Hepatocyte (in vitro differentiated cells): ENCODE measurements at regions not wholly inside any gene's neighbourhood (a gene's known extent, or its start where the extent isn't known, plus 50 kb on each side); places are given as distances from the start of the nearest gene placed in this dataset.
"Not testable (repeated sequence)": the region's sequence is repeated elsewhere in the genome, so short reads cannot be mapped to it uniquely, and the experiment has no call there.

Experiments used
- DNase-seq: peaks from one replicate; pipeline ENCODE4 v3.0.0-alpha.2; 2016; ENCODE audit warnings: low spot score
- H2AFZ ChIP-seq: fragments of 200-600 bp; sonication (generic); 2 replicates; pipeline ENCODE4 v1.6.0; 2016; ENCODE audit warnings: antibody characterized with exemption, mild to moderate bottlenecking
- H3K27ac ChIP-seq: fragments of 200-600 bp; sonication (generic); 2 replicates; pipeline ENCODE4 v1.5.1; 2016; ENCODE audit warnings: mild to moderate bottlenecking
- H3K27me3 ChIP-seq: fragments of 200-600 bp; sonication (generic); 2 replicates; pipeline ENCODE4 v1.6.1; 2016
- H3K36me3 ChIP-seq: fragments of 200-600 bp; sonication (generic); replicated peaks from 2 replicates; pipeline ENCODE4 v1.5.1; 2016; ENCODE audit warnings: low read depth; ENCODE audit not compliant: insufficient read depth
- H3K4me1 ChIP-seq: fragments of 200-600 bp; sonication (generic); 2 replicates; pipeline ENCODE4 v1.5.1; 2016; ENCODE audit warnings: mild to moderate bottlenecking, moderate library complexity; ENCODE audit not compliant: insufficient read depth
- H3K4me2 ChIP-seq: fragments of 200-600 bp; sonication (generic); 2 replicates; pipeline ENCODE4 v1.6.0; 2016
- H3K4me3 ChIP-seq: fragments of 200-600 bp; sonication (generic); 2 replicates; pipeline ENCODE4 v1.5.1; 2016; ENCODE audit warnings: mild to moderate bottlenecking
- H3K79me2 ChIP-seq: fragments of 200-600 bp; sonication (generic); 2 replicates; pipeline ENCODE4 v1.6.0; 2017; ENCODE audit warnings: mild to moderate bottlenecking
- H3K9me2 ChIP-seq: fragments of 200-600 bp; sonication (generic); replicated peaks from 2 replicates; pipeline ENCODE4 v1.6.0; 2017; ENCODE audit warnings: mild to moderate bottlenecking; ENCODE audit not compliant: insufficient read depth
- H3K9me3 ChIP-seq: fragments of 200-600 bp; sonication (generic); 2 replicates; pipeline ENCODE4 v1.5.1; 2016; ENCODE audit warnings: low read depth, mild to moderate bottlenecking
- H4K20me1 ChIP-seq: fragments of 200-600 bp; sonication (generic); 2 replicates; pipeline ENCODE4 v1.6.0; 2016; ENCODE audit warnings: mild to moderate bottlenecking; ENCODE audit not compliant: insufficient read depth, poor library complexity, severe bottlenecking
- CTCF ChIP-seq: fragments of 200-600 bp; sonication (generic); IDR thresholded peaks from 2 replicates; pipeline ENCODE4 v1.5.1; 2016; ENCODE audit warnings: antibody characterized with exemption, mild to moderate bottlenecking; ENCODE audit not compliant: poor library complexity
- EZH2 ChIP-seq: fragments of 200-600 bp; sonication (generic); IDR thresholded peaks from 2 replicates; pipeline ENCODE4 v1.6.1; 2016; ENCODE audit warnings: antibody characterized with exemption, mild to moderate bottlenecking, borderline replicate concordance
- EZH2phosphoT487 ChIP-seq: fragments of 200-600 bp; sonication (generic); IDR thresholded peaks from one replicate; pipeline ENCODE4 v1.6.1; 2018; ENCODE audit warnings: antibody characterized with exemption, mild to moderate bottlenecking, low read depth, moderate library complexity; ENCODE audit not compliant: unreplicated experiment, severe bottlenecking
- WGBS: methylation state at CpG from one replicate; pipeline ENCODE4 v1.1.6; 2016; ENCODE audit warnings: low lambda C conversion rate; ENCODE audit errors: missing lambda C conversion rate; 5-methylcytosine and 5-hydroxymethylcytosine counted together

GRCh38 chr5:124173386-124173785, 573.1 kb downstream of the ZNF608 start:
- H3K4me1 ChIP-seq = no peaks in the 10 kb centered on the region
- no peaks in the 10 kb centered on the region for H3K9me2 ChIP-seq
- no peak for DNase-seq
- H2AFZ ChIP-seq = no peak overlapping the region
- WGBS = 97% methylated on average over 1 of the region's 1 CpG
- no peaks in the 10 kb centered on the region for H3K9me3 ChIP-seq
- H3K4me2 ChIP-seq = no peak overlapping the region
- H3K27ac ChIP-seq = no peak overlapping the region
- H4K20me1 ChIP-seq = no peaks in the 10 kb centered on the region
- no peaks in the 10 kb centered on the region for H3K36me3 ChIP-seq
- H3K4me3 ChIP-seq = no peak overlapping the region
- TF ChIP-seq CTCF = no peak
- no peak for TF ChIP-seq EZH2phosphoT487
- TF ChIP-seq EZH2 = no peak
- no peaks in the 10 kb centered on the region for H3K27me3 ChIP-seq
- H3K79me2 ChIP-seq = no peaks in the 10 kb centered on the region

- H3K79me2 ChIP-seq = no peaks in the 10 kb centered on the region
- no peaks in the 10 kb centered on the region for H3K9me2 ChIP-seq
These were observed 573.9 kb downstream of the ZNF608 start for GRCh38 chr5:124172389-124173003.

GRCh38 chr5:124168093-124168492, 578.3 kb downstream of the ZNF608 start:
- WGBS = 98% methylated on average over 2 of the region's 2 CpGs
- H3K4me1 ChIP-seq, H3K36me3 ChIP-seq, H4K20me1 ChIP-seq, H3K79me2 ChIP-seq, H3K27me3 ChIP-seq, H3K9me2 ChIP-seq, H3K4me2 ChIP-seq, H3K4me3 ChIP-seq, H2AFZ ChIP-seq, DNase-seq, H3K9me3 ChIP-seq, H3K27ac ChIP-seq: not testable (repeated sequence)

More at GRCh38 chr5:124172389-124173003, 573.9 kb downstream of the ZNF608 start:
- H3K4me1 ChIP-seq = no peaks in the 10 kb centered on the region
- TF ChIP-seq EZH2phosphoT487 (no peak), EZH2 (no peak), CTCF (no peak)
- no peak for DNase-seq
- H2AFZ ChIP-seq = no peak overlapping the region
- H4K20me1 ChIP-seq = no peaks in the 10 kb centered on the region
- 96% methylated on average over 1 of the region's 1 CpG for WGBS
- H3K4me3 ChIP-seq = no peak overlapping the region
- H3K27me3 ChIP-seq = no peaks in the 10 kb centered on the region
- no peaks in the 10 kb centered on the region for H3K36me3 ChIP-seq
- H3K27ac ChIP-seq = no peak overlapping the region
- H3K4me2 ChIP-seq = no peak overlapping the region
- no peaks in the 10 kb centered on the region for H3K9me3 ChIP-seq

- Histone ChIP-seq H3K4me1 (peaks cover 8% of the 10 kb centered on the region), H3K36me3 (no peaks in the 10 kb centered on the region), H3K27ac (no peak overlapping the region), H3K79me2 (no peaks in the 10 kb centered on the region), H3K4me3 (no peak overlapping the region), H3K4me2 (peak overlapping the region; percentile 63), H3K9me2 (no peaks in the 10 kb centered on the region), H3K27me3 (no peaks in the 10 kb centered on the region), H3K9me3 (no peaks in the 10 kb centered on the region), H2AFZ (peak overlapping the region; percentile 47), H4K20me1 (no peaks in the 10 kb centered on the region)
- DNase-seq = peak; percentile 13
- TF ChIP-seq CTCF (no peak), EZH2 (no peak), EZH2phosphoT487 (no peak)
- WGBS = 27% methylated on average over 8 of the region's 8 CpGs
These were observed 583.5 kb downstream of the ZNF608 start for GRCh38 chr5:124162767-124163532.
